ENCODE measurements at regions not wholly inside any gene's neighbourhood (a gene's known extent, or its start where the extent isn't known, plus 50 kb on each side); places are given as distances from the start of the nearest gene placed in this dataset.

GRCh38 chr17:70922268-70922667, 752.9 kb downstream of the KCNJ2 start:
- Histone ChIP-seq H3K4me3 (replicated peaks; ENCODE audit: insufficient read depth, low read length) (no peak overlapping the region), H3K27ac (replicated peaks) (no peak overlapping the region), H3K27me3 (ENCODE audit: insufficient read depth, poor library complexity, severe bottlenecking) (no peaks in the 10 kb centered on the region)
- no peak for DNase-seq (ENCODE audit: low read depth in 1 of 2, low spot score in 1 of 2)
- TF ChIP-seq POLR2AphosphoS5 (IDR thresholded peaks at IDR 0.05; ENCODE audit: low read depth) = no peak
- TF ChIP-seq GABPA (IDR thresholded peaks at IDR 0.05; ENCODE audit: low read depth) = no peak
- TF ChIP-seq SPI1 (IDR thresholded peaks at IDR 0.05; ENCODE audit: borderline replicate concordance, low read depth) = no peak
- TF ChIP-seq, protein P1, sequence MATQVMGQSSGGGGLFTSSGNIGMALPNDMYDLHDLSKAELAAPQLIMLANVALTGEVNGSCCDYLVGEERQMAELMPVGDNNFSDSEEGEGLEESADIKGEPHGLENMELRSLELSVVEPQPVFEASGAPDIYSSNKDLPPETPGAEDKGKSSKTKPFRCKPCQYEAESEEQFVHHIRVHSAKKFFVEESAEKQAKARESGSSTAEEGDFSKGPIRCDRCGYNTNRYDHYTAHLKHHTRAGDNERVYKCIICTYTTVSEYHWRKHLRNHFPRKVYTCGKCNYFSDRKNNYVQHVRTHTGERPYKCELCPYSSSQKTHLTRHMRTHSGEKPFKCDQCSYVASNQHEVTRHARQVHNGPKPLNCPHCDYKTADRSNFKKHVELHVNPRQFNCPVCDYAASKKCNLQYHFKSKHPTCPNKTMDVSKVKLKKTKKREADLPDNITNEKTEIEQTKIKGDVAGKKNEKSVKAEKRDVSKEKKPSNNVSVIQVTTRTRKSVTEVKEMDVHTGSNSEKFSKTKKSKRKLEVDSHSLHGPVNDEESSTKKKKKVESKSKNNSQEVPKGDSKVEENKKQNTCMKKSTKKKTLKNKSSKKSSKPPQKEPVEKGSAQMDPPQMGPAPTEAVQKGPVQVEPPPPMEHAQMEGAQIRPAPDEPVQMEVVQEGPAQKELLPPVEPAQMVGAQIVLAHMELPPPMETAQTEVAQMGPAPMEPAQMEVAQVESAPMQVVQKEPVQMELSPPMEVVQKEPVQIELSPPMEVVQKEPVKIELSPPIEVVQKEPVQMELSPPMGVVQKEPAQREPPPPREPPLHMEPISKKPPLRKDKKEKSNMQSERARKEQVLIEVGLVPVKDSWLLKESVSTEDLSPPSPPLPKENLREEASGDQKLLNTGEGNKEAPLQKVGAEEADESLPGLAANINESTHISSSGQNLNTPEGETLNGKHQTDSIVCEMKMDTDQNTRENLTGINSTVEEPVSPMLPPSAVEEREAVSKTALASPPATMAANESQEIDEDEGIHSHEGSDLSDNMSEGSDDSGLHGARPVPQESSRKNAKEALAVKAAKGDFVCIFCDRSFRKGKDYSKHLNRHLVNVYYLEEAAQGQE (IDR thresholded peaks at IDR 0.05; ENCODE audit: insufficient replicate concordance, low read depth) = no peak
- no peak for TF ChIP-seq CTCF (IDR thresholded peaks at IDR 0.05; ENCODE audit: insufficient read depth, low read length)

- DNase-seq (ENCODE audit: low read depth in 1 of 2, low spot score in 1 of 2) = no peak
- H3K27me3 ChIP-seq (ENCODE audit: insufficient read depth, poor library complexity, severe bottlenecking) = no peaks in the 10 kb centered on the region
- no peak overlapping the region for H3K4me3 ChIP-seq (replicated peaks; ENCODE audit: insufficient read depth, low read length)
- TF ChIP-seq SPI1 (IDR thresholded peaks at IDR 0.05; ENCODE audit: borderline replicate concordance, low read depth) (no peak), POLR2AphosphoS5 (IDR thresholded peaks at IDR 0.05; ENCODE audit: low read depth) (no peak), CTCF (IDR thresholded peaks at IDR 0.05; ENCODE audit: insufficient read depth, low read length) (no peak), GABPA (IDR thresholded peaks at IDR 0.05; ENCODE audit: low read depth) (no peak)
- TF ChIP-seq, protein P1 (IDR thresholded peaks at IDR 0.05; ENCODE audit: insufficient replicate concordance, low read depth) = no peak
- no peak overlapping the region for H3K27ac ChIP-seq (replicated peaks)
Observed at GRCh38 chr17:70924776-70925175, 755.4 kb downstream of the KCNJ2 start.

DNA sequence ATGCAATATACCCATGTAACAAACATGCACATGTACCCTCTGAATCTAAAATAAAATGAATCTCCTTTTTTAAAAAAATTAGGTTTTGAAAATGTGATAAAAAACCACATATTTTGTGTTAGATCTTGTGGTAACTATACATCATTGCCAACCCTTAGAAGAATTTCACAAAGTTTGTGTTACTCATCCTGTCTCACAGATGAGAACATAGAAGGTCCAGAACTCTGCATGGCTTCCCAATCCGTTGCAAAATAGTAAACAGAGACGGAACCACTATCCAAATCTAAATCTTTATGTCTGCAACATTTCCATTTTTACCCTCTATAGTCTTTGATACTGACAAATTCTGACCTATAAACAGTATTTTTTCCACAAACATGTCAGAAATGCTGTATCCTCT, 759.9 kb downstream of the KCNJ2 start:
- H3K27me3 ChIP-seq (ENCODE audit: insufficient read depth, poor library complexity, severe bottlenecking) = no peaks in the 10 kb centered on the region
- TF ChIP-seq CTCF (IDR thresholded peaks at IDR 0.05; ENCODE audit: insufficient read depth, low read length) = no peak
- TF ChIP-seq SPI1 (IDR thresholded peaks at IDR 0.05; ENCODE audit: borderline replicate concordance, low read depth) = no peak
- TF ChIP-seq, protein P1 (IDR thresholded peaks at IDR 0.05; ENCODE audit: insufficient replicate concordance, low read depth) = no peak
- no peak for TF ChIP-seq GABPA (IDR thresholded peaks at IDR 0.05; ENCODE audit: low read depth)
- TF ChIP-seq POLR2AphosphoS5 (IDR thresholded peaks at IDR 0.05; ENCODE audit: low read depth) = no peak
- no peak for DNase-seq (ENCODE audit: low read depth in 1 of 2, low spot score in 1 of 2)
- no peak overlapping the region for H3K4me3 ChIP-seq (replicated peaks; ENCODE audit: insufficient read depth, low read length)
- H3K27ac ChIP-seq (replicated peaks) = no peak overlapping the region

All from HL-60 (cell line).